DMS53 (cell line): ENCODE measurements at regions not wholly inside any gene's neighbourhood (a gene's known extent, or its start where the extent isn't known, plus 50 kb on each side); places are given as distances from the start of the nearest gene placed in this dataset.
A peak's percentile ranks its signal among the peaks of the same experiment; 100 is the strongest.

Experiments
- DNase-seq: peaks from one replicate; lab custom pipeline; 2025; lab: John Stamatoyannopoulos, UW

DNA sequence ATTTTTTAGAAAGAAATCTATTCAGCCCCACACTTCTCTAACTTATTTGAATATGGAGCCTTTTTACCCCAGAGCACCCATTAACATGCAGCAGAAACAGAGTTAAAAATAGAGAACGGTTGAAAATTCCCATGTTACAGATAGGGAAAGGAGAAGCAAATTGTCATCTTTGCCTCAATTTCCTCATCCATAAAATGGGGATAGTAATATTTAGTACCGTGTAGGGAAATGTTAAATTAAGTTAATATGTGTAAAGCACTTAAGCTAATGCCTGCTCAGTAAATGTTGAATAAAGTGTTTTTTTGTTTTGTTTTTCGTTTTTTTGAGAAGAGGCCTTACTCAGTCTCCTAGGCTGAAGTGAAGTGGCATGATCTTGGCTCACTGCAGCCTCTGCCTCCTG lies 50.3 kb downstream of the NAV1 start:
- DNase-seq = no peak

DNA sequence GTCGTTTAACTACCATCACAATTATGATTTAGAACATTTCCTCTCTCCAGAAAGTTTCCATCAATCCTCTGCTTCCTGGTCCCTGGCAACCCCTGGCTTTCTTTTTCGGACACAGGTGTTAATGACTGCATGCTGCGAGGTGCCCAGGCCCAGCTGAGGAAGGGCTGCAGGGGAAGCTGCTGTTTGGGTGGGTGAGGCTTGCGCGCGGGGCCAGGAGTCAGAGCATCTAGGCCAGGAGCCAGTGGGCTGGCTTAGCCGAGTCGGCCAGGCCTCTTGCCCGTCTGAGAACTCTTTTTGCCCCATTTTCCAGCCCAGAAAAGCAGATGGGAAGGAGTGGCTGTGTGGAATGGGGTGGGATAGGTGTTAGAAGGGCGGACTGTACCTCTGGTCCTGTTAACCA lies 51.5 kb downstream of the NAV1 start:
- no peak for DNase-seq

DNA sequence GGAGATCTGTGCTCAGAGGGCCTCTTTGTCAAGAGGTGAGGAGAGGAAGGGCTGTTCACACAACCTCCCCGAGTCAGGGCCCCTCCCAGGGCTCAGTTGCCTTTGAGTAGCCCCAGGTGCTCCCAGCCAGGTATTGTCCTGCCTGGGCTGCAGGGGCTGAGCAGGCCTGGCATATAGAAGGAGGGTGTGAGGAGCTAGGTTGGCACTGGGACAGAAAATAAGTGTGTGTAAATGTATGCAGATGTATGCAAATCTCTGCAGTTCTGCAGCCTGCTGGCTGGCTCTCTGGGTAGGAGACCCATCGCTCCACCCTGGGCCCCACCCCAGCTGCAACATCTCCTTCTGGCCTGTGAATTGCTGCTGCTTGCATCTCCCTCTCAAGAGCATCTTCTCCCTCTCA lies 52.4 kb downstream of the NAV1 start:
- no peak for DNase-seq

DNA sequence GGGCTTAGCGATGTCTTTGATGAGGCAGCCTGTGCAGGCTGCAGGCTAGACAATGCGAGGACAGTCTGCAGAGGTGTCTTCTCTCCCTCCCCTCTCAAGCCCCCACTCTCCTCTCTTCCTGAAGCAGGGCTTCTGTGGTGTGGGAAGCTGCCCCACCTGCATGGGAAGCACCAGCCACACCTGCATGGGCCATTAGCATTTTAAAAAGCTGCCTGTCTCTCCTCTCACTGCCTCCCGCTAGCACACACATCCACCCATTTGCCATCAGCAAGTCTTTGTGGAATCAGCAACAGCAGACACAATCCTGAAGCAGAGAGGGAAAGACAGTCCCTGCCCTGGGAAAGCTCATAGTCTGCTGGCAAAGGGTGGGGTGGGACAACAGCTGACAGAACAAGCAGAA lies 53.1 kb downstream of the NAV1 start:
- no peak for DNase-seq

DNA sequence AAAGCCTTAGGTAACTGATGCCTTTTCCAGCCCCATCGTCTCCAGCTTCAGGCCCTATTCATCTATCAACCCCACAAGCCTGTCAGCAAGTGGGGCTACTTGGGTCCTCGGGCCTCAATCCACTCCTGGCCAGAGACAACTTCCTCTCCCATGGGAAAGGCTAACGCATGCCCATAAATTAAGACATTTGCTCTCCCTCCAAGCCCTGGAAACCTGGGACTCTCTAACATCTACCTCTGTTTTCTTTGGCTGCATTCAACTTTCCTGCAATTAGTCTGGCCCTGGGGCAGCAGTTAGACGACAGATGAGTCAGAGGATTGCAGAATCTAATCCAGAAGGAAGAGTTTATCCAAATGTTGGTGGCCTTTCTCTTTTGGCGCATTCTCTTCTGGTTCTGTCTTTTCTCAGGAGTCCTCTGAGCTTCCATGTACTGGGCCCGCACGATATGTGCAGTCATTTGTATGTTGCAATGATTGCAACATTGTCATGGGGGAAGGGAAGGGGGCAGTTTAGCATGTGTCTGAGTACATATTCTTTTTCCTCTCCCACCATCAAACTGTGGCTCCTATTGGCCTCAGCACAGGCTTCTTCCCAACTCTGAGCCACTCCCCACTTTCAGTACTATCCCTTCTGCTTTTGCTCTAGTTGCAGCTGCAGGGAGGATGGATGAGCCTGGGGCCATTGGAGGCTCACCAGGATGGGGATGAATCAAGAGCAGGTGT lies 54.4 kb downstream of the NAV1 start:
- no peak for DNase-seq

DNA sequence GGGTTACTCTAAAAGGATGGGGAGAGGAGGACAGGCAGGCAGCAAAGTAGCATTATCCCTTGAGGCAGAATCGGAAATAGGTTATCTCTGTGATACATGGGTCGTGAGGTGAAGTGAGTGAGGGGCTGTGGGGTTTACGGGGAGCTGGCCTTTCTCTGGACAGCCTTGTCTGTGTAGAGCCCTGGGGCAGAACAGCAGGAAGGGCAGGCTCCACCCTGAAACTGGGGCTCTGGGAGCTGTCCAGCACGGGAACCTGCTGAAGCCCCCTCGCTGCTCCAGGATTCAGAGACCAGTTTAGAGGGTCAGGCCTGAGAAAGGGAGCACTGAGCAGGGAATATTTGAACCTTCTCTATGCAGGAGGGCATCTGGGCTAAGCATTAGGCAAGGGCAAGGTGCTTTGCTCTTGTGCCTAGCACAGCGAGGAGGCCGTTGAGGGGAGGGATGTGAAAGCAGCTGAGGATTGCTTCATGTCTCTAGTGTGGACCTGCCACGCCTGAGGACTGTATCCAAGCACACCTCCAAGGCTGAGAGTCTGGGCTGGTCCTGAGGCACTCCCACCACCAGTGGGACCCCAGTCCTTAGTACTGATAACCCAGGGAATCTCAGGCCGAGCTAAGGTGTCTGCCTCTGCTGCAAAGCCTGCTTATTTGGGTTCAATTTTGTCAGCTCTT lies 55.8 kb downstream of the NAV1 start:
- no peak for DNase-seq

DNA sequence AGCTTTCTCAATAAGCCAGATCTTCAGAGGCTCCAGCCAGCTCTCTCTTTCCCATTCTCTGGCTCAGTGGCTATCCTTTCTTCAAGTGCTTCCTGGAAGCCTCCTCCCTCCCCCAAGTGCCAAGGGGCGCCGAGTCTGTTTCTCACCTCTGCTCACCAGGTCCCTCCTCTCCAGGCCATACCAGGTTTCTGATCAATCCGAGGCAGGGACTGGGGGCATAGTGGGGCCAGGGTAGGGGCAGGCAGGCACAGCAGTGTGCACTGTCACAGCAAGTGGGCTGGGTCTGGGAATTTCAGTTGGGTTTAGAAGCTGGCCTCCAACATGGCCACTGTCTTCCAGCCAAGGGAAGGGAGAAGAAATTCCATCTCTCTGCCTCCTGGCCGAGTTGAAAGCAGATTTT lies 56.5 kb downstream of the NAV1 start:
- DNase-seq = no peak

DNA sequence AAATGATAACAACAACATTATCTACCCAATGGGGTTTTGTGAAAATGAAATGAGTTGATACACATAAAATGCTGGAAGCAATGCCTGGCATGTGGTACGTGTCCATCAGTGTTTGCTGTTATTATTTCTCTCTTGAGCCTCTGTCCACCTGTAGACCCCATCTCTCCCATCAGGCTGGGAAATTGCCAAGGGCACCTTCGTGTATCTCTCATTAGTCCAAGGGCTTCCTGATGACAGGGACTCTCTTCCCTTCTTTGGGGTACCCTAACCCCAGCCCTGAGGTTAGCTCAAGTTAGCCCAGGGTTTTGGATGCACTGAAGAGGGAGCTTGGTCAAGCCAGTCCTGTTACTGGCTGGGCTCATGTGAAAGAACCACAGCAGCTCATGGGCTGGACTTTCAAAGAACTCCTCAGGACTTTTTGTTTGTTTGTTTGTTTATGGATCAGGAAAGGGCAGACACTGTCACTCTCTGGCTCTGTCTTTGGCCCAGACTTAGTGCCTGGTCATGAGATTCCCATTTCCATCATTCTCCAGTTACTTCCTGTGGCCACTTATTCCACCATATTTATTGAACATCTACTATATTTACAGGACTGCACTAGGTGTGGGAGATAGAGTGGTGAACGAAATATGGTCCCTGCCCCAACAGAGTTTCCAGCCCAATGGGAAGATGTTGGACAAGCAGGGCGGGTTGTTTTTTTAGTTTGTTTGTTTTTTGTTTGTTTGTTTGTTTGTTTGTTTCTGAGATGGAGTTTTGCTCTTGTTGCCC lies 57.4 kb downstream of the NAV1 start:
- no peak for DNase-seq

DNA sequence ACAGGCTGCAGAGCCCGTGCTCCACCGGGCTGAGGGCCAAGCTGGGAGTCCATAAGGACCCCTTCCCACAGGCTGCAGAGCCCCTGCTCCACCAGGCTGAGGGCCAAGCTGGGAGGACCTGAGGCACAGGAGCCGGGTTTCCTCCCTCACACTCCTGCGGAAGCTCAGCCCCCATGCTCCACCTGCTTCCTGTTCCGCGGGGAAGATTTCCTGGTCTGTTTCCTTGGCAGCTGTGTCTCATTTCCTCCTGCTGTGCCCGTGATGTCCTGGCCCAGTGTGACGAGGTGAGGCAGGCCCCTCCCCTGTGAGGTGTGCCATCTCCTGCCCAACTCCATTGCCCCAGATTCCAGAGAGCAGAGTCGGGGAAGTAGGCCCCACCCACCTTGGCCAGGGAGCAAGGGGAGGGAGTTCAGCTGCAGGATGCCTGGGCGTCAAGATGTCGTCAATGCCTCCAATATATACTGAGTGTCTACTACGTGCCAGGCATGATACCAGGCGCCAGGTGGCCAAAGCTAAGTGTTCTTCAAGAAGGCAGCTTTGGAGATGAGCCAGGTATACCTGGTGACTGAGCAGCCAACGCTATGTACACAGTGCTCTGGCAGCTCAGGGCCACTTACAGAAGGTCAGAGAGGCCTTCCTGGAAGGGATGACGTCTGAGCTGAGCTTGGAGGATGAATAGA lies 58.8 kb downstream of the NAV1 start:
- peak; percentile 100 for DNase-seq

DNA sequence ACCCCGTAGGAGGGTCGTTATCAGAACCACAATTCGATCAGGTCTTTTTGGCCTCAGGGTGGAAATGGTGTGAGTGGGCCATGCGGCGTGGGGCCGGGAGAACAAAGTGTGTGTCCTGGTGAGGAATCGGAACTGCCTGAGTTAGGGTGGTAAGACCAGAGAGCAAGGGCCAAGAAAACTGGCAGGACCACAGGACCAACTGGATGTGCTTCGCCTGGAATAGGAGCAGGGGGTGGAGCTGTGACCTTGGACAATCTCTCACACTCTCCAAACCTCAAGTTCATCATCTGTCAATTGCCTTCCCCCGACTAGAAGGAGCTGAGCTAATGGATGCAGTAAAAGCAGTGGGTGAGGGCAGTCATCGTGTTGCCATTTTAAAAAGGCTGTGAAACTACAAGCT lies 59.5 kb downstream of the NAV1 start:
- peak; percentile 66 for DNase-seq

DNA sequence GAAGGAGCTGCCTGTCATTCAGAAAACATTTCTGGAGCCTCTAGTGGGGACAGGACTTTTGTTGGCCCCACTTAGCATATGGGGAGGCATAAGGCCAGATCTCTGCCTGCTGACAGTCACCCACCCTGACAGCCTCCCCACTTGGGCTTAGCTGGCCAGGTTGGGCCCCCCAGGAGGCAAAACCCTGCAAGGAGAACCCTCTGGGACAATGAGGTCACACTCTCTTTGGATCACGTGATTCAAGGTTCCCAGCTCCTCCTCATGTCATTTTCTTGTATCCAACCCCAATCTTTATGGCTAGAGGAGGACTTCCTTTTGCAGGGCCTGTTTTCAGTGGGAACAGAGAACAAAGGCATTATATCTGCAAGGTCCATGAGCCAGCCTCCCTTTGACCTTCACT lies 60.0 kb downstream of the NAV1 start:
- DNase-seq = peak; percentile 54

DNA sequence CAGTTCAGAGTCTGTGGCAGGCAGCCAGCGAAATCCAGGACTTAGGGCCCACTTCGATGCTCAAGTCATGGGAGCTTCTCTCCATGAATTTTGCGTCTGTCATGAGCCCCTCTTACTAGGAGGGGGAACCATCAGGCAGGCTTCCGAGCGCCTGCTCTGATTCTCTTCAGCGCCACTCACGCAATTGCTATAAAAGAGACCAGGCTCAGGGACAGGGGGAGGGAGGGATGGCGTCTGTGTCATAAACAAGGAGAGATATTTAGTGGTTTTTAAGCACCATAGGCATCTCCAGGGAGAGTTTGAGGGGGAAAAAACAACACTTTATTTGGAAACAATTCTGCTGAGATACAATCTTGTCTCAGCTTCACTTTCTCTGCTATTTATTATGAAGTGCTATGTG lies 60.6 kb downstream of the NAV1 start:
- no peak for DNase-seq

DNA sequence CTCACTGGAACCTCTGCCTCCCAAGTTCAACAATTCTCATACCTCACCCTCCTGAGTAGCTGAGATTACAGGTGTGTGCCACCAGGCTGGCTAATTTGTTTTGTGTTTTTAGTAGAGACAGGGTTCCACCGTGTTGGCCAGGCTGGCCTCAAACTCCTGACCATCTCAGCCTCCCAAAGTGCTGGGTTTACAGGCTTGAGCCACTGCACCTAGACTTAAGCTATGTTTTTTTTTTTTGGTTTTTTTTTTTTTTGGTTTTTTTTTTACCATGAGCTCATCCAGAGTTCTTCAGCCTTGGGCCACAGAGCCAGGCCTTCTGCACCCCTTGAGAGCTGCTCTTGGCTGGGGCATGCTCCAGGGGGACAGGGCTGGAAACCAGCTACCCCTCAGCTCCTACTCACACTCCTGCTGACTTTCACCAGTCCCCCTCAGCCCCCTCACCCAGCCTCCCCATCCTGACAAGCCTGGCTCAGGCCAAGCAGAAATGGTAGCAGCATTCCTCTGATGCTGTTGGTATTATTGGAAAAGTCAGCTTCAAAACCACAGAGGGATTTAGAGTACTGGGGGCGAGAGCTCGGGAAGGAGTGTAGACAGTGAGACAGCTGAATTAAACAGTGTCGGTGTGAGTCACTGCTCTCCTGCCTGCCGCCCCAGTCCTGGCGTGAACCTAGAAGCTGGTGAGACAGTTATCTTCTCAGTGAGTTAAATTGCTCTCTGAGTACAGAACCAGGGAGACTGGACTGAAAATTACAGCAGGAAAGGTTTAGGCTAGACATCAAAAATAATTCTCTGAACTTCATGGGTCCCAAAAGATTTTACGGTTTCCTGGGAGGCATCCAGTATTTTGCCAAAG lies 63.7 kb downstream of the NAV1 start:
- peak; percentile 88 for DNase-seq

DNA sequence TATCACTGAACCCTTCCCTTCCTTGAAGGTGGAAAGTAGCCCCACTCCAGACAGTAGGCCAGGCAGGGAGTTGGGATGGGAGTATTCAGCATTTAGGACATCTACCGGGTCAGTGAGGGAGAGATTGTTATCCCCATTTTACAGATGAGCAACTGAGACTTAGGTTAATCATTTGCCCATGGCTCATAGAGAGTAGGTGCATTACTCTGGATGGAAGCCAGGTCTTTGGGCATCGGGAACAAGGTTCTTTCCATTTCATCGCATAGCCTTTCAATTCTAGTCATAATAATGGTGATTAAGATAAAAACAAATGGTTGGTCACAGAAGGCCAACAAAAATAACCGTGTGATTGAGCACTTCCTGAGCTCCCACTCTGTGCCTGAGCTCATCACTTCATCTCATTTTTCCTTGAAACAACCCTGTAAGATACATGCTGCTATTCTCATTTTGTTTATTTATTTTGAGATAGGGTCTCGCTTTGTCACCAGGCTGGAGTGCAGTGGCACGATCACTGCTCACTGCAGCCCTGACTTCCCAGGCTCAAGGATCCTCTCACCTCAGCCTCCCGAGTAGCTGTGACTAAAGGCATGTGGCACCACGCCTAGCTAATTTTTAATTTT lies 64.8 kb downstream of the NAV1 start:
- peak; percentile 46 for DNase-seq

DNA sequence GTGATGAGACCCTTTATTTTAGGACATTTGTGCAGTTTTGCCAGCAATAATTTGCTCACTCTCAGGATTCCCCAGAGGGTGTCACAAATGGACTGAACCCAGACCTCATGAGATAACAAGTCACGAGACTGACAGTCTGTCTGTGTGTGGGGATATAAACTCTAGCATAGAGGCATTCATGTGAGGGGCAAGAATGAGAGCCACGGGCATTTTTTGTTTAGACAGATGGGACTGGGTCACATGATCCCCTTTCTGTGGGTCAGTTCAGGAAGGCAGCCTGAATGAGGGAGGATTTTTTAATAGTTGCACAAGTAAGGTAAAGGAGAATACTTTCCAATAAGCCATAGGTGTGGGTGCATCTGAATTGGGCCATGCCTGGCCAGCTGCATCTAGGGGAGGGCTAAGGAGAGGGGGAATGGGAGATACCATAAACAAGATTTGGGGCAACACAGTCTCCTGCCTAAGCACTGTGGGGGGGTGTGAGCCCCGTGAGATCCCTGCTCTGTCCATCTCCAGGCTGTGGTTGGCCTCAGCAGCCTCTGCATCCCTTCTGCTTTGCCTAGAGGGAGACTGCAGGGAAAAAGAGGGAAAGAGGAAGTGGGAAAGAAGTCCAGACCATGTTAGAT lies 66.6 kb downstream of the NAV1 start:
- DNase-seq = peak; percentile 90

DNA sequence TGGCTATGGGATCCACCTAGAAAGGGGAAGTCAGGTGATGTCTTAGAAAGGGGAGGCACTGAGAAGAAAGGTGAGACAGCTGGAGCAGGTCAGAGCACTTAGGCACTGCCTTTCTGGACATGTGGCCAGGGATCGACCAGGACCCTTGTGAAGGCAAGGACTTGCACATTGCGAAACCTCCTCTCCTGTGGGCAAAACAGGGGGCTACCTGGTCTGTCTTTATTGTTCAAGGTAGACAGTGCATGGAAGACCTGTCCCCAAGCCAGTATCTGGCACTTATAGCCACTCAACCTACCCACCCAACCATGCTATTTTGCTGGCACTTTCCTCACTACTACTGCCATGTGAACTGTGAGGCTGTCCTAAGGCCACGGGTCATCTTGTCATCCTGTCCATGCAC lies 67.2 kb downstream of the NAV1 start:
- peak; percentile 69 for DNase-seq

DNA sequence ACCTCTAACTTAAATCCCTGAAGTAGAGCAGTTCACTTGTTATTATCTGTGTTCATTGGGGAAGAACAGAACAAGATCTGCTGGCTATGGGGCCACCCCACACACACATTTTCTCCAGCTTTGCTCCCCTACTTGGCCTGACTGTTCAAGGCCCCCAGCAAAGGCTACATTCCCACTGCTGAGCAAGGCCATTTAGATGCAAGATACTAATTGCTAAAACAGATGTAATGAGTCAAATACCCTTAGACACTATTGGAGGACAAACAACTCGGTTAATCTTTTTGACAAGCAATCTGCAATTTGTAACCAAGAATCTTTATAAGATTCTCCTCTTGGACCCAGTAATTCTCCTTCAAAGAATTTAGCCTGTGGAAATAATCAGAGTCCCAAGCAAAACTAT lies 67.7 kb downstream of the NAV1 start:
- no peak for DNase-seq

DNA sequence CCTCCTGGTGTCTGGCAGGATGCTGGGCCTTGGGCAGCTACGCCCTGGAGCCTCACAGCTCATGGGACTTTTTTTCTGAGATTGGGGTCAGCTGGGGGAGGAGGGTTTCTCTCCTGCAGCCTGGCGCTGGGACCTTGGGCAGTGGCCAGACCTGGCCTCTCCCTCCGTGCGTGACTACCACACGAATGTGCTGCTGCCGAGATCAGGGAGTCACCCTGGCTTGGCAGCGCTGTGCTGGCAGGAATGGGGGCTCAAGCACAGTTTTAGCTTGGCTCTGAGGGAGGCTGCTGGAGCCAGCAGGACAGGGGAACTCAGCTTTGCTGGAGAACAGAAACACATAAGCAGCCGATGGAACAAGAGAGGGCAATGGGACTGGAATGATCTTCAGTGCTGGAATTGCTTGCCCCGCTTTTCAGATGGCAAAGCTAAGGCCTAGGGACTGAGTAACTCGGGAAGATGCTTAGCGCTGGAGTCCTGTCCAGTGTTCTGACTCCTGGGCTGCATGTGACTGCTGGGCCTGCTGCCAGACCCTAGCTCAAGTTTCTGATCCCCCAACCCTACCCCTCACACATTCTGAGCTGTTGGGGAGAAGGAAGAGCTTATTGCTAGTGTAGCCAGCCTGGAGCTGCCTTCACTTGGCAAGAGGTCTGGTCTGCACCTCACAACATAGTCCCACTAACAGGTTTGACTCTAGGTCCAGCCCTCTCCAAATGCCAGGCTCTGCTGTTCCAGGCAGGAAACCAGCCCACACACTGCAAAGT lies 69.9 kb downstream of the NAV1 start:
- DNase-seq = no peak

DNA sequence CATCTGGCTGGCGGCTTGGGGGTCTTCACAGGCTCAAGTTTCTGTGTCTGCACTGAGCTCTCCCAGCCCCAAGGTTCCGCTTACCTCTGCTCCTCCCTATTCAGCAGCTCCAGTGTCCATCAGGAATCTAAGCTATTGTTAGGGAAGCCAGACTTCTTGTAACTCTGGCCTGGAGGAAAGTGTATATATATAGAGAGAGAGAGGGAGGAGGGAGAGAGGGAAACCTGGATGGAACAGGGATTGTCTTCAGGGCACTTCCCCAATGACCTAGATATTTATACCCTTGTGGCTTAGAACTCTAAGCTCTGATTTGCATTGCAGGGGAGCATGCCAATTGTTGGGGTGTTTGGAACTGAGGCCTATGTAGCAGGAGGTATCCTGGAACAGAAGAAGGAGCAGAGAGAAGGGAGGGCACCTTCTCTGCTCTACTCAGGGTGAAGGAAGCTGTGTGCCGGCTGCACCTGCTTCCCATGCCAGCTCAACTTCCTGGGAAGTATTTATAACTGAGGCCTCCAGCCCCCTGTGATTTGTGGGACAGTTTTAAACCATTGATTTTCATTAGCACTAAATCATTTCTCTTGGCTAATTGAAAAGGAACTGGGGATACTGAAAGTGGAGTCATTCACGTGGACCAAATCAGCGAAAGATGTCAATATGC lies 70.9 kb downstream of the NAV1 start:
- no peak for DNase-seq
